Activated naive CD4-positive, alpha-beta T cell treated with anti-CD3 and anti-CD28 coated beads, Interleukin-2, amount 50 U/mL, for 72 hours (primary cell): ENCODE measurements at regions not wholly inside any gene's neighbourhood (a gene's known extent, or its start where the extent isn't known, plus 50 kb on each side); places are given as distances from the start of the nearest gene placed in this dataset.
A peak's percentile ranks its signal among the peaks of the same experiment; 100 is the strongest.

Source experiments
- ATAC-seq, 2 donors: fragments of 150-1000 bp; cut with Tn5 transposase; 2 replicates each; pipeline ENCODE4 v1.10.0; 2021; ENCODE audit warnings: mild to moderate bottlenecking in 2 of 2, moderate library complexity in 2 of 2
- DNase-seq, 2 donors: peaks; one replicate each; pipeline ENCODE4 v3.0.0; 2021 to 2022; ENCODE audit warnings: low spot score in 2 of 2
- H3K27ac Mint-ChIP-seq, 2 donors: one replicate each; pipeline ENCODE4 v1.8.0; 2022; ENCODE audit warnings: mild to moderate bottlenecking in 2 of 2, mixed read lengths in 2 of 2
- H3K36me3 Mint-ChIP-seq, 2 donors: one replicate each; pipeline ENCODE4 v1.8.0; 2022; ENCODE audit warnings: mixed read lengths in 2 of 2
- H3K9me3 Mint-ChIP-seq, 2 donors: one replicate each; pipeline ENCODE4 v1.8.0; 2022; ENCODE audit warnings: mixed read lengths in 2 of 2

DNA sequence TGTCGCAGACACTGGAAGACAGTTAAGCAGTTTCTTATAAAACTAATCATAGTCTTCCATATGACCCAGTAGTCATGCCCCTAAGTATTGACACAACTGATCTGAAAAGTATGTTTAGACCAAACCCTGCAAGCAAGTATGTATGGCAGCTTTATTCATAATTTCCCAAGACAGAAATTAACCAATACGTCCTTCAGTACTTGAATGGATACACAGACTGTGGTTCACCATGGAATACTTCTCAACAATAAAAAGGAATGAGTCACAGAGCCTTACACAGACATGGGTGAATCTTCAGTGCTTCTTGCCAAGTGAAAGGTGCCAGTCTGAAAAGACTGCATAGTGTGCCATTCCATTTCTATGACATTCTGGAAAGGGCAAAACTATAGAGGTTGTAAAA lies 50.2 kb upstream of the AKR1E2 start:
- no peaks in the 10 kb centered on the region for H3K9me3 Mint-ChIP-seq
- DNase-seq (peak in 1 of 2 donors; percentile 6), ATAC-seq (peak; percentile 73 to 84)
- H3K36me3 Mint-ChIP-seq: no peaks in the 10 kb centered on the region
- peak overlapping the region; percentile 17 to 72 for H3K27ac Mint-ChIP-seq

DNA sequence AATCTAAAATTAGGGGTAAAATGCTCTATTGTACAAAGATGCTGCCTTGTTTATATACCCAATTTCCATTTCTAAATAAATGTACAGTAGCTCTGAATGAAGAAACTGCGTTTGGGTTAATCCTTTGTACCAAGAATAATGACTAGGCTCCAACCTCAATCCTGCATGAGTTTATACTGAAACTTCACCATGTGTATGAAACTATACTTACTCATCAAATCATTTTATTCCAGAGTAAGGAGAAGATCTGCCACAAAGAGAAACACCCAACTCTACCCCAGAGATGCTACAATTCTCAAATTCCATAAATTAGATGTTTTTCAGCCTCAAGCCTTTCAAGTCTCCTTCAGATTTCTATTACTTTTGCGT lies 53.8 kb upstream of the AKR1E2 start:
- ATAC-seq: no peak
- Mint-ChIP-seq H3K36me3 (no peaks in the 10 kb centered on the region), H3K9me3 (no peaks in the 10 kb centered on the region)

DNA sequence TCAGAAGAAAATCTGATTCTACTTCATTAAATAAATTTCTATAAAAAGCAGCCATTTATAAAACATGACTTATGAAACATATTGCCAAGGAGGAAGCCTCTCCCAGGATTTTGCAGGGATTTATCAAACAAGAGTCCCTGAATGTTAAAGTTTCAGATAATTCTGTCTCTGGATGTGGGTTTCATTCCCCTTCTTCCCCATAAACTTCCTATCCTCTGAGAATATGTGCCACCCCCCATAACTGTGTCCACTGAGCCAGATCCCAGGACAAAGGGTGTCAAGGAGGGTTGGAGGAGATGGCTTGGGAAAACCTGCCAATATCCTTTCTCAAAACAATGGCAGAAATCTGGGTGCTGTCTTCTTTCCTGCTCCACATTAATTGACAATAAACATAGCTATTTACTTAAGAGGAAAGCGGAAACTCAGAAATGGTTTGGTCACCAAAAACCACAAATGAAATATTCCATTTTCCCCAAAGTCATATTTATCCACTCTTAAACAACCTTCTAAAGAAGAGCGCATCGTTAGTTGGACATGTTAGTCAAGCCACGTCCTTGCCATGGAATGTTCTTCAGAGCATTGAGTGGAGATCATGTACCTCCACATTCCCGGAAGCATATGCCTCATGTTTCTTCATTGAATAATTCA lies 54.3 kb upstream of the AKR1E2 start:
- no peak for DNase-seq
- Mint-ChIP-seq H3K27ac (no peak overlapping the region), H3K36me3 (no peaks in the 10 kb centered on the region), H3K9me3 (no peaks in the 10 kb centered on the region)
- no peak for ATAC-seq

More for the DNA sequence above, 53.8 kb upstream of the AKR1E2 start:
- no peak for DNase-seq
- H3K27ac Mint-ChIP-seq: no peak overlapping the region

DNA sequence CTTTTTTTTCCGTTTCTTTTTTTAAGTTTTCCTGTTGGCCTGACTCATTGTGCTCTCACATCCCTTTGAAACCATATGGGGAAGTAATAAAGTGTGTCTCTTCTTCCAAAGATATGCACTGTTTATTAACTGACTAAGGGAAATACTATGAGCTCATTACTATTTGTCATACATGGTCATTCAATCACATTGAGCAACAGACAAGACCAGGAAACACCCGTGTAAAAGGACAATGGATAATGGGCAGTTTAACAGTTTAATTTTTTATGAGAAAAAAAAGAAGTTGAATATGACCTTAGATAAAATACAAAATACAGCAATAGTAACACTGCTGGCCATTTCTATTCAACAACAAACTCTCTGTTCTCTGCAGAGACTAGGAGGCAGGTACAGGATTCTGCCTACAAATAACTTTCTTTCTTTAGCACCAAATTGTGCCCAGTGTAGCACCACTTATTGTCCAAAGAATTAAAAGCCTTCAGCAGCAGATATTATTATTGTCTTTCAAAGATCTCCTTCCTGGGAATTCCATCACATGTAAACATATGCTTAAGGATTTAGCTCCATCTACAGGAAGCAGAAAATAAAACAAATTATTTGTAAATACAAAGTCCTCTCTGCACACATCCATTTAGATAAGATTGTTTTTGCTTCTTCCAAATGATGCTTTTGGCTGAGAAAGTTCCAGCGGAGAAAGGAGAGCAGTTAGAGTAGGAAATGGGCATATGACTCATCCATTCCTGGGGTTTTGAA lies 55.0 kb upstream of the AKR1E2 start:
- ATAC-seq (no peak), DNase-seq (no peak)
- Mint-ChIP-seq H3K36me3 (no peaks in the 10 kb centered on the region), H3K9me3 (no peaks in the 10 kb centered on the region), H3K27ac (no peak overlapping the region)

DNA sequence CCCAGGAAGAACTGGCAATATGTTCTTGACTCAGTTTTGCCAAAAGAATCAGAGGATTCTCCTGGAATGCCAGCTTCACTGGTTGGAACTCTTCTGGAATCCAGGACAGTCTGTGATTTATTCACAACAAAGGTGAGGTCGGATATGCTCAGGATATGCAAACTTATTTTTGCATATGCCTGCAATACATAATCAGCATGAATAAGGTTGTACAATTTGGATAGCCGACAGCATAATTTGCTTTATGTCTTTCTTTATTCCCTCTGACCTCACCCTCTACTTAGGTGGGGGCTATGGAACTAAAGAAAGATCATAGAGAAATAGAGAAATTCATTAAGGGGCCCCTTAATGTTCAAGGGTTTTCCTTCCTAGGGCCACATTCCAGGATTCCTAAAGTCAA lies 57.6 kb upstream of the AKR1E2 start:
- Mint-ChIP-seq H3K9me3 (no peaks in the 10 kb centered on the region), H3K36me3 (no peaks in the 10 kb centered on the region), H3K27ac (no peak overlapping the region)
- ATAC-seq: no peak
- no peak for DNase-seq

DNA sequence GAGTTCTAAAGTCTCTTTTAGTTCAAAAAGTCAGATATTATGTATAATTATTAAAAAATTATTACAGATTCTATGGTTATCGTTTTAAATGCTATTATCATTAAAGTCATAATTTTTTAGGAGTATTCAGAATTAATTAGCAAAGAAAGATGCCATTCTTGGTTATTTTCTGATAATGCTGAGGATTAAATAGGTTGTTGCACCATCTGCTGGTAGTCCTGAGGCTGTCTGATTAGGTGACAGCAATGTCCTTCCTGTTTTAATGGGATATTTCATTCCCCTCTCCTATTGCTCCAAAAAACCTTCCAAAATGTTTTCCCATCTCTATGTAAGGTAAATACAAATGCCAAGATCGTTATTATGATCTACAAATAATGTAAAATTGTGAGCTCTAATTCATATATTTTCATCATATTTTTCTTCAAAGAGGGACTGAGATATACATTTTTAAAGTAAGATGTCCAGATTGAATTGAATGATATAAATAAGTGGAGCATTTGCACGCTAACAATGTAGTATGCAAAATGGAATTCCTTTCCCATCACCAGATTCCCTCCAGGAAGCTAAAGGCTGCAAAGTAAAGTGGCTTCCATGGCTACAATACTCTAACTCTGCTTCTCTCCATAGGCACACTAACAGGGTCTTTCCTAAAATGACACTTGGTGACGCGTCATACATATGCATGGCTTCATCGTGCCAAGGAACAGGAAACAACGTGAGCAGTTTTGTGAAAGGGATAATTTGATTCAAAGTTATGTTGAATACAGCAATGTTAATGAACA lies 58.8 kb upstream of the AKR1E2 start:
- ATAC-seq (no peak), DNase-seq (no peak)
- H3K36me3 Mint-ChIP-seq: no peaks in the 10 kb centered on the region
- no peaks in the 10 kb centered on the region for H3K9me3 Mint-ChIP-seq
- H3K27ac Mint-ChIP-seq: no peak overlapping the region

DNA sequence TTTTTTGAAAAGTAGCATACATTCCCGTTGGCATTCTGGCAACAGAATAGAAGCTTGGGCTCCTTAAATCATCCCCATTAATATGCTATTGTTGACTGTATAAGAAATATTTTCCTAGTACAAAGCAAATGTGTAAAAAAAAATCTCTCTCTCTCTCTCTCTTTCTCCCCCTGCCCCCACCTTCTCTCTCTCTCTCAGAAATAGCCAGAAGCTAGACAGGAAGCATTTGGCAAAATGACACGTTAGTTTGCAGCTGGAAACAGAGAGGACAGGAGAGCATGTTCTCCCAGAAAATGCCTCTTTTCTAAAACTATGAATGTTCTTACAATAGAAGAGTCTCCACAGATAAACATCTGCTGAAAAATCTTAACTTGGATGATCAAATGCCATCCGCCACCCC lies 59.6 kb upstream of the AKR1E2 start:
- no peak overlapping the region for H3K27ac Mint-ChIP-seq
- no peaks in the 10 kb centered on the region for H3K36me3 Mint-ChIP-seq
- DNase-seq (no peak), ATAC-seq (no peak)
- no peaks in the 10 kb centered on the region for H3K9me3 Mint-ChIP-seq

DNA sequence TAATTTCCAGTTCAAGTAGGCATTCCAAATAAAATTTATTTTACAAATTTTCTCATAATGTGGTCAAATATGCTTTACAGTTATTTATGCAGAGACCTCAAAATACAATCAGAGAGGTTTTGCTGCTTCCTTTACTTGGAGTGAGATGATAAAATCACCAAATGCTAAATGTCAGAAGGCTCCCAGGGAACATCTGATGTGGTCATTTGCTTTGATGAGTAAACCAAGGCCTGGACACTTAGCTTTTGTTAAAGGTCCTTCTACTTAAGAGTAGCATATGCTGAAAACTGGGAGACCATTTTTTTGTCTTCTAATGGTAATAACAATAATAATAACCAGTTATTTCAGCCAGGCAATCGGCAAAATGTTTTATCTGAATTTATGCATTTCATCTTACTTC lies 60.6 kb upstream of the AKR1E2 start:
- ATAC-seq (no peak), DNase-seq (no peak)
- no peaks in the 10 kb centered on the region for H3K36me3 Mint-ChIP-seq
- no peak overlapping the region for H3K27ac Mint-ChIP-seq
- no peaks in the 10 kb centered on the region for H3K9me3 Mint-ChIP-seq

DNA sequence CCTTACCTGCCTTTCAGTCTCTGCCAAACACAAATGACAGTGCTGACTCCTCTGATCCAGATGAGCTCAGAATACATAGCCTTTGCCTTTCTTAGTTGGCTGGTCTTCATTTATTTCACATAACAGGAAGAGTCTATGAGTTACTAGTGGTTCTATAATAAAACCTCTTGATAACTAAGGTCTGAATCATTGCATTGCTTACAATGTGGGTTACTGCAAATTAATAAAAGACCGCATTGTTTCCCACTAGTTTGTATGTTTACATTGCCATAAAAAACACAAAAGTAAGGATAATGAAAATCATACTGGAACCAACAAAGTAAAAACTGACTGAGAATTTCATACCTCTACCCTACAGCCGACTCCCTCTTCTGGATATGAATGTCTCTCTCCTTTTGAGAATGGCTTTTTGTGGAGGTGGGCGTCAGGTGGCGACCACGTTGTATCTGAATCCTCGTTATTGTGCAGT lies 62.0 kb upstream of the AKR1E2 start:
- DNase-seq (no peak), ATAC-seq (peak in 1 of 2 donors; percentile 93)
- Mint-ChIP-seq H3K27ac (no peak overlapping the region), H3K9me3 (no peaks in the 10 kb centered on the region), H3K36me3 (no peaks in the 10 kb centered on the region)

DNA sequence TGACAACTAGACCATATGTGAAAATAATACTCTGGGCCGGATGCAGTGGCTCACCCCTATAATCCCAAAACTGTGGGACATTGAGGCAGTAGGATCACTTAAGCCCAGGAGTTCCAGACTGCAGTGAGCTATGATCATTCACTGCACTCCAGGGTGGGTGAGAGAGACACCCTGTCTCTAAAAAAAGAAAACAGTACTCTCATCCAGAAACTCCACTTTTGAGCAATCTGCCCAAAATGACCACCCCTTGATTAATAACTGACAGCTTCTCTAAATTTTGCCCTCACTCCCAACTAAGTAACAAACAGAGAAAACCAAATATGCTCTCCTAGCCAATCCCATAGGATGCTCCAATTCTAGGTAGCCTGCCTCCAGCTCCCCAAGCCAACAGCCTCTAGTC lies 62.5 kb upstream of the AKR1E2 start:
- H3K27ac Mint-ChIP-seq: no peak overlapping the region
- DNase-seq (no peak), ATAC-seq (peak in 1 of 2 donors; percentile 36)

DNA sequence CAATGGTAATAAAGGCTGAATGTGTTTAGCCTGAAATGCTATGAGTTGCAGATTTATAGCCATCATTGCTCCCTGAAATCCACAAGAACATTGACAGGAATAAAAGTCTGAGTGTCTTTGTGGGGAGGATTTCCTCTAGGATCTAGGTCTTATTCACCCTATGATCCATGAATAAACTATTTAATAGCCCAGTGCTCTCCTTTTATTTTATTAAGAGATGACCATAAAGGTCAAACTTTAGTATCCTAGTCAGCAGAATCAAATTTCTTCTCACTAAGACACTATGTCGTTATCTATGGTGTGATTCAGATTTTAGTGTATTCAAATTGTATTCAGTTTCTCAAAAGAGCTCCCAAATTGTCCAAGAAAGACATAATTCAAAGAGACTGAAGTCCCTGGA lies 67.8 kb upstream of the AKR1E2 start:
- Mint-ChIP-seq H3K9me3 (no peaks in the 10 kb centered on the region), H3K27ac (no peak overlapping the region), H3K36me3 (no peaks in the 10 kb centered on the region)
- ATAC-seq (no peak), DNase-seq (no peak)

More for the DNA sequence above, 62.5 kb upstream of the AKR1E2 start:
- H3K9me3 Mint-ChIP-seq: no peaks in the 10 kb centered on the region
- no peaks in the 10 kb centered on the region for H3K36me3 Mint-ChIP-seq

DNA sequence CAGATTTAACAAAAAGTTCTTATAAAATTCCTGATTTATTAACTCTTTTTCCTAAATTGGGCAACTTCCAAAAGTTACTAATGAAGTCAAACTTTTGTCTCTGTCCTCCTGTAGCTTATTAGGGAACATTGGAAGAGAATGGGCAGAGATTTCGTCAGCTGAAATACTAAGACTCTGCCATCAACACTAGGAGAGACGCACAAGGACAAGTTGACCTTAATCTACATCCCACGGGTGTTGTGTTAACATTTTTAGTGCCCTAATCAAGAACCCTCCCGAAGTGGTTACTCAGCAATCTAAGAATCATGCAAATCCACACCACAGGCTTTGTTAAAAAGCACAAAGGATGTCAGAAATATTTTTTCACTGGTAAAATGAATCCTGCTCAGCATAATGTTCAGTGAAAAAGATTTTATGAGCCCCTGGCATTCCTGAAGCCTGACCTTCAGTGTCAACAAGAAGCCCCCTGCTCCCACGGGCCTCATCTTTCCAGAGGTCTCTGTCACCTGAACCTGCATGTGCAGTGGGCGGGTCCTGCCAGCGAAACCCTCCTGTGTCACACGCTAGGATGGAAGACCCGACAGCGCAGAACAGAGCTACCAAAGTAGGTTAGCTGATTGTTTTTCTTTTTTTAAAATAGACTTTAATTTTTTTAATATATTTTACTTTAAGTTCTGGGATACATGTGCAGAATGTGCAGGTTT lies 70.6 kb upstream of the AKR1E2 start:
- ATAC-seq: no peak

DNA sequence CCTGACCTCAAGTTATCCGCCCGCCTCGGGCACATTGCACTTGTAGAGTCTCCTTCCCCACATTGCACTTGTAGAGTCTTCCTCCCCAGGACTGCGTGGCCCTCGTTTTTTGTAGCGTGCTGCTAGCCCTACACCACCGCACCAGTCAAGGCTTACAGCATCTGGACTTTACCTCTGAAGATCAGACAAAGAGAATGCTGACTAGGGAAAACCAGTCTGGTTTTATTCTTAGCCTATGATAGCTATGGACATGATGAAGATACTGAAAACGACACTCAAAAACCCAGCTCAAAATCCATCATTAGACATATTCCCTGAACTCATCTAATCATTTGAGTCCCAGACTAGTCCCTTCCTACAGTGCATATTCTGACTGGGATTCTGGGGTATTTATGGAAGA lies 71.9 kb upstream of the AKR1E2 start:
- Mint-ChIP-seq H3K27ac (no peak overlapping the region), H3K36me3 (no peaks in the 10 kb centered on the region), H3K9me3 (no peaks in the 10 kb centered on the region)
- ATAC-seq (no peak), DNase-seq (no peak)

More for the DNA sequence above, 70.6 kb upstream of the AKR1E2 start:
- Mint-ChIP-seq H3K36me3 (no peaks in the 10 kb centered on the region), H3K27ac (no peak overlapping the region), H3K9me3 (no peaks in the 10 kb centered on the region)
- DNase-seq: no peak

DNA sequence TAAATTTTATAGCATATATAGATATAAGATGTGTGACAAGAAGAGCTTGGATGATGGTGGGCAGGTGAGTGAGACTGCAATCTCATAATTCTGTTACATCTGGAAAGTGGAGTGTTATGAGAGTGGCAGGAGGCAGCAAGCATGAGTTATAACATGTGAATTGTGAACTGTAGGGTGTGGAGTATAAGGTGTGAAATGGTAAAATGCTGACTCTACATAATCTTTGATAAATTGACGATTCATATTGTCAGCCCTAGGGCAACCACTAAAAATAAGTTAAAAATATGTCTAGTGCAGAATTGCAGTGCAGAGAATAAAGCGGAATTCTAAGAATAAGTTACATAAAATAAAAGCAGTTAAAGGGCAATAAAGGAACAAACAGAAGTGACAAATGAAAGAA lies 74.8 kb upstream of the AKR1E2 start:
- no peaks in the 10 kb centered on the region for H3K9me3 Mint-ChIP-seq
- DNase-seq (no peak), ATAC-seq (no peak)
- no peaks in the 10 kb centered on the region for H3K36me3 Mint-ChIP-seq
- no peak overlapping the region for H3K27ac Mint-ChIP-seq

DNA sequence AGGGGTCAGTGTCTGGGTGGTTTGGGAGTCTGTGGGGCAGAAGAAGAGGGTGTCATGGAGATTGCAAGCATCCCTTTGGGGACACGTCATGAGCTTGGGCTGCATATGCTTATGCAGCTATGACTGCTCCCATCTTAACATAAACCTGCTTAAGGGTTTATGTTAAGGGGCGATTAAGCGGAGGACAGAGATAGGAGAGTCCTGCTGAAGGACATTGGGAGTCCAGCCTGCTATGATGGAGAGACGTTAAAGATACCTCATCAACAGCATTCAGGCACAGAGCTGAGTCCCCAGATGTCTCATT lies 76.8 kb upstream of the AKR1E2 start:
- no peaks in the 10 kb centered on the region for H3K36me3 Mint-ChIP-seq
- DNase-seq (no peak), ATAC-seq (no peak)
- H3K27ac Mint-ChIP-seq: no peak overlapping the region
- H3K9me3 Mint-ChIP-seq: no peaks in the 10 kb centered on the region

DNA sequence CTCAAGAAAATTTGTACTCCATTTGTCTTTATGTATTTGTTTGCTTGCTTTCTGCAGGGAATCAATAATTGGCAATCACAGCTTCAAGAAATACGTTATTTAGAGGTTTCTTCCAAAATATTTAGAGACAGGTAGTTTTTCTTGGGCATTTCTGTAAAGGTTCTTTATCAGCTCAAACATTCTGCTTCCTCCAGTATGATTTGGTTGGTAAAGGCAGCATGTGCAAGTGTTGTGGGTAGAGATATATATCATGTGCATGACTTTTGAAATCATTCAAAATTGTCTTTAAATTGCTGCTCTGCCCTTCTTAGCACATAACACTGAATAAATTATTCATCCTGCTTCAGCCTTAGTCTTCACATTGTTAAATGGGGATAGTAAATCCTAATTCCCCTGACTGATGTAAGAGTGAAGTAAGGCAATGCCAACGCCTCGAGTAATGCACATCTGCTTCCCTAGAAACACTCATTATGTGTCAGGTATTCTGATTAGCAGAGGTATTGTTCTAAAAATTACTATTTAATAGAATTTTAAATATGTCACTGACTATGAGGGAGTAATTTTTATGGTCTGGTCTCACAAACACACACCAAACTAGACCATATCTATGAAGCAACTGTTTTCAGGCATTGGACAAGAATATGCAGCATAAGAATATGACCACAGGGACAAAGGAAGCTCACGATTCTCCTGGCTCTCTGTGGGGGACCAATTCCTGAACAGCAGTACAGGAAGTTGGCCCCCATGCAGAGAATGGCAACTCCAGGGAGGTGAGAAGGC lies 77.3 kb upstream of the AKR1E2 start:
- no peak overlapping the region for H3K27ac Mint-ChIP-seq
- ATAC-seq (no peak), DNase-seq (no peak)
- no peaks in the 10 kb centered on the region for H3K36me3 Mint-ChIP-seq
- H3K9me3 Mint-ChIP-seq: no peaks in the 10 kb centered on the region
